GM23338 (cell line): ENCODE measurements at regions not wholly inside any gene's neighbourhood (a gene's known extent, or its start where the extent isn't known, plus 50 kb on each side); places are given as distances from the start of the nearest gene placed in this dataset.
A peak's percentile ranks its signal among the peaks of the same experiment; 100 is the strongest.

ENCODE experiments used
- ATAC-seq: fragments of 200-7000 bp; cut with Tn5 transposase; 3 replicates; pipeline ENCODE4 v1.9.1; 2020
- DNase-seq: peaks from one replicate; pipeline ENCODE4 v3.0.0-alpha.2; 2015; ENCODE audit warnings: low spot score
- H2AFZ ChIP-seq: fragments of 200-600 bp; sonication (generic); 2 replicates; pipeline ENCODE4 v1.8.0; 2016; ENCODE audit warnings: antibody characterized with exemption, mild to moderate bottlenecking, moderate library complexity
- H3F3A ChIP-seq: fragments of 200-600 bp; sonication (generic); replicated peaks from 2 replicates; pipeline ENCODE4 v1.8.0; 2017; ENCODE audit warnings: antibody characterized with exemption, mixed run types, low read depth
- H3K27ac ChIP-seq: fragments of 200-600 bp; sonication (generic); 2 replicates; pipeline ENCODE4 v1.6.1; 2016; ENCODE audit warnings: low read depth
- H3K27me3 ChIP-seq: fragments of 200-600 bp; sonication (generic); 2 replicates; pipeline ENCODE4 v1.8.0; 2016; ENCODE audit warnings: mild to moderate bottlenecking, mixed run types, moderate library complexity; ENCODE audit not compliant: insufficient read depth
- H3K36me3 ChIP-seq: fragments of 200-600 bp; sonication (generic); 2 replicates; pipeline ENCODE4 v1.8.0; 2016; ENCODE audit warnings: mild to moderate bottlenecking; ENCODE audit not compliant: insufficient read depth
- H3K4me1 ChIP-seq: fragments of 200-600 bp; sonication (generic); 2 replicates; pipeline ENCODE4 v1.8.0; 2016; ENCODE audit warnings: mild to moderate bottlenecking, moderate library complexity; ENCODE audit not compliant: insufficient read depth
- H3K4me2 ChIP-seq: fragments of 200-600 bp; sonication (generic); 2 replicates; pipeline ENCODE4 v1.7.1; 2017; ENCODE audit warnings: mixed run types
- H3K4me3 ChIP-seq: fragments of 200-600 bp; sonication (generic); 2 replicates; pipeline ENCODE4 v1.6.1; 2016; ENCODE audit warnings: mixed run types
- H3K79me2 ChIP-seq: fragments of 200-600 bp; sonication (generic); replicated peaks from 2 replicates; pipeline ENCODE4 v1.8.0; 2017; ENCODE audit warnings: mild to moderate bottlenecking; ENCODE audit not compliant: insufficient read depth
- H3K9me2 ChIP-seq: fragments of 200-600 bp; sonication (generic); 2 replicates; pipeline ENCODE4 v1.8.0; 2017; ENCODE audit not compliant: insufficient read depth
- H4K20me1 ChIP-seq: fragments of 200-600 bp; sonication (generic); replicated peaks from 2 replicates; pipeline ENCODE4 v1.8.0; 2017; ENCODE audit warnings: mild to moderate bottlenecking; ENCODE audit not compliant: insufficient read depth
- H3K27ac Mint-ChIP-seq: 2 replicates; pipeline ENCODE4 v1.8.0; 2020; ENCODE audit warnings: inconsistent platforms, mild to moderate bottlenecking, moderate library complexity, mixed read lengths
- H3K27me3 Mint-ChIP-seq: 3 replicates; pipeline ENCODE4 v1.8.0; 2022; ENCODE audit warnings: low read depth, mild to moderate bottlenecking, moderate library complexity, mixed read lengths, inconsistent platforms; ENCODE audit not compliant: insufficient read depth, poor library complexity
- H3K36me3 Mint-ChIP-seq: 3 replicates; pipeline ENCODE4 v1.8.0; 2021; ENCODE audit warnings: low read depth, mild to moderate bottlenecking, inconsistent platforms, moderate library complexity, mixed read lengths
- H3K4me1 Mint-ChIP-seq: 3 replicates; pipeline ENCODE4 v1.8.0; 2020; ENCODE audit warnings: mild to moderate bottlenecking, inconsistent platforms, mixed read lengths
- H3K4me3 Mint-ChIP-seq: 3 replicates; pipeline ENCODE4 v1.8.0; 2021; ENCODE audit warnings: moderate library complexity, mild to moderate bottlenecking, inconsistent platforms, mixed read lengths
- H3K9me3 Mint-ChIP-seq: 3 replicates; pipeline ENCODE4 v1.8.0; 2020; ENCODE audit warnings: moderate library complexity, mild to moderate bottlenecking, inconsistent platforms, mixed read lengths
- CREB1 ChIP-seq: fragments of 250-450 bp; sonication (Bioruptor Pico); IDR thresholded peaks from 2 replicates; pipeline ENCODE4 v1.5.0; 2020; ENCODE audit warnings: low read depth, mild to moderate bottlenecking, moderate library complexity
- EZH2 ChIP-seq: fragments of 200-600 bp; sonication (generic); IDR thresholded peaks from one replicate; pipeline ENCODE4 v1.8.0; 2017; ENCODE audit warnings: antibody characterized with exemption, mild to moderate bottlenecking, low read depth; ENCODE audit not compliant: unreplicated experiment
- EZH2phosphoT487 ChIP-seq: fragments of 200-600 bp; sonication (generic); IDR thresholded peaks from one replicate; pipeline ENCODE4 v1.8.1; 2018; ENCODE audit warnings: antibody characterized with exemption; ENCODE audit not compliant: unreplicated experiment
- JUNB ChIP-seq: IDR thresholded peaks from one replicate; pipeline ENCODE4 v1.6.1; 2016; ENCODE audit warnings: antibody characterized with exemption; ENCODE audit not compliant: unreplicated experiment
- NANOG ChIP-seq: IDR thresholded peaks from 2 replicates; pipeline ENCODE4 v1.6.1; 2016; ENCODE audit warnings: antibody characterized with exemption, borderline replicate concordance
- POLR2AphosphoS5 ChIP-seq: IDR thresholded peaks from 2 replicates; pipeline ENCODE4 v1.6.1; 2016; ENCODE audit warnings: antibody characterized with exemption, low read depth
- REST ChIP-seq: IDR thresholded peaks from one replicate; pipeline ENCODE4 v1.6.1; 2018; ENCODE audit warnings: antibody characterized with exemption; ENCODE audit not compliant: unreplicated experiment
- ZNF114 ChIP-seq: fragments of 250-450 bp; sonication (Bioruptor Pico); IDR thresholded peaks from 2 replicates; pipeline ENCODE4 v1.5.0; 2020; ENCODE audit warnings: mild to moderate bottlenecking, moderate library complexity
- ZNF331 ChIP-seq: fragments of 250-450 bp; sonication (Bioruptor Pico); IDR thresholded peaks from 2 replicates; pipeline ENCODE4 v1.5.0; 2020; ENCODE audit warnings: low read depth, mild to moderate bottlenecking, moderate library complexity
- TF ChIP-seq, protein P1 (sequence below): fragments of 250-450 bp; sonication (Bioruptor Pico); IDR thresholded peaks from 2 replicates; pipeline ENCODE4 v1.5.0; 2020; ENCODE audit warnings: mild to moderate bottlenecking, moderate library complexity

DNA sequence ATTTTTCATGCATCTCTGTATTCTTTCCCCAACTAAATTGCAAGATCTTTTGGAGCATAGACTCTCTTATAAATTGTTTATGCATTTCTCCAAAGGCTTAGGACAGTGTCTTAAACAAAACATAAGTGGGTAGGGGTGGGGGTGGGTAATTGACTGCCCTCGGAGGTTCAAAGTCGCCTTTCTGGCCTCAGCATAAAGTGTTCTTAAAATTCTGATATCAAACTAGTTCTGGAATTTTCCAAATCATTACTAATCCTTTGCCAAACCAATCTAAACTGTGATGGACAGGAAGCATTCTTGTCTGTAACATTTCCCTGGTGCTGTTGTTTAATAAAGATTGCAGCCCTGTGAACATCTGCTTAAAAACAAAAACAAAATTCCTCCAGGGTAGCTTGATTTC is 61.8 kb upstream of the FAT3 start:
- Histone ChIP-seq H3K4me1 (0 out of 2 replicates have a peak, but pooled peaks cover 2% of the 10 kb centered on the region), H3K36me3 (no peaks in the 10 kb centered on the region), H2AFZ (peak overlapping the region; percentile 82; the same call in 1 of the 2 replicates), H4K20me1 (no peaks in the 10 kb centered on the region), H3K27me3 (no peaks in the 10 kb centered on the region), H3K4me2 (no peak overlapping the region), H3K27ac (no peak overlapping the region), H3F3A (no peaks in the 10 kb centered on the region), H3K9me2 (no peaks in the 10 kb centered on the region), H3K4me3 (no peak overlapping the region), H3K79me2 (no peaks in the 10 kb centered on the region)
- H3K9me3 Mint-ChIP-seq: peaks cover 12% of the 10 kb centered on the region; the same call in 2 of the 3 replicates
- ATAC-seq: no peak
- H3K4me3 Mint-ChIP-seq: no peak overlapping the region
- no peak overlapping the region for H3K27ac Mint-ChIP-seq
- no peak for DNase-seq
- H3K27me3 Mint-ChIP-seq: peaks cover 2% of the 10 kb centered on the region
- peaks cover 3% of the 10 kb centered on the region for H3K4me1 Mint-ChIP-seq
- H3K36me3 Mint-ChIP-seq: peaks cover 8% of the 10 kb centered on the region; the same call in 2 of the 3 replicates
- TF ChIP-seq ZNF331 (CRISPR knock-in tag) (no peak), ZNF114 (CRISPR knock-in tag) (no peak), EZH2 (no peak), REST (no peak), JUNB (no peak), CREB1 (CRISPR knock-in tag) (no peak), NANOG (no peak), EZH2phosphoT487 (no peak), POLR2AphosphoS5 (no peak)
- TF ChIP-seq, protein P1, sequence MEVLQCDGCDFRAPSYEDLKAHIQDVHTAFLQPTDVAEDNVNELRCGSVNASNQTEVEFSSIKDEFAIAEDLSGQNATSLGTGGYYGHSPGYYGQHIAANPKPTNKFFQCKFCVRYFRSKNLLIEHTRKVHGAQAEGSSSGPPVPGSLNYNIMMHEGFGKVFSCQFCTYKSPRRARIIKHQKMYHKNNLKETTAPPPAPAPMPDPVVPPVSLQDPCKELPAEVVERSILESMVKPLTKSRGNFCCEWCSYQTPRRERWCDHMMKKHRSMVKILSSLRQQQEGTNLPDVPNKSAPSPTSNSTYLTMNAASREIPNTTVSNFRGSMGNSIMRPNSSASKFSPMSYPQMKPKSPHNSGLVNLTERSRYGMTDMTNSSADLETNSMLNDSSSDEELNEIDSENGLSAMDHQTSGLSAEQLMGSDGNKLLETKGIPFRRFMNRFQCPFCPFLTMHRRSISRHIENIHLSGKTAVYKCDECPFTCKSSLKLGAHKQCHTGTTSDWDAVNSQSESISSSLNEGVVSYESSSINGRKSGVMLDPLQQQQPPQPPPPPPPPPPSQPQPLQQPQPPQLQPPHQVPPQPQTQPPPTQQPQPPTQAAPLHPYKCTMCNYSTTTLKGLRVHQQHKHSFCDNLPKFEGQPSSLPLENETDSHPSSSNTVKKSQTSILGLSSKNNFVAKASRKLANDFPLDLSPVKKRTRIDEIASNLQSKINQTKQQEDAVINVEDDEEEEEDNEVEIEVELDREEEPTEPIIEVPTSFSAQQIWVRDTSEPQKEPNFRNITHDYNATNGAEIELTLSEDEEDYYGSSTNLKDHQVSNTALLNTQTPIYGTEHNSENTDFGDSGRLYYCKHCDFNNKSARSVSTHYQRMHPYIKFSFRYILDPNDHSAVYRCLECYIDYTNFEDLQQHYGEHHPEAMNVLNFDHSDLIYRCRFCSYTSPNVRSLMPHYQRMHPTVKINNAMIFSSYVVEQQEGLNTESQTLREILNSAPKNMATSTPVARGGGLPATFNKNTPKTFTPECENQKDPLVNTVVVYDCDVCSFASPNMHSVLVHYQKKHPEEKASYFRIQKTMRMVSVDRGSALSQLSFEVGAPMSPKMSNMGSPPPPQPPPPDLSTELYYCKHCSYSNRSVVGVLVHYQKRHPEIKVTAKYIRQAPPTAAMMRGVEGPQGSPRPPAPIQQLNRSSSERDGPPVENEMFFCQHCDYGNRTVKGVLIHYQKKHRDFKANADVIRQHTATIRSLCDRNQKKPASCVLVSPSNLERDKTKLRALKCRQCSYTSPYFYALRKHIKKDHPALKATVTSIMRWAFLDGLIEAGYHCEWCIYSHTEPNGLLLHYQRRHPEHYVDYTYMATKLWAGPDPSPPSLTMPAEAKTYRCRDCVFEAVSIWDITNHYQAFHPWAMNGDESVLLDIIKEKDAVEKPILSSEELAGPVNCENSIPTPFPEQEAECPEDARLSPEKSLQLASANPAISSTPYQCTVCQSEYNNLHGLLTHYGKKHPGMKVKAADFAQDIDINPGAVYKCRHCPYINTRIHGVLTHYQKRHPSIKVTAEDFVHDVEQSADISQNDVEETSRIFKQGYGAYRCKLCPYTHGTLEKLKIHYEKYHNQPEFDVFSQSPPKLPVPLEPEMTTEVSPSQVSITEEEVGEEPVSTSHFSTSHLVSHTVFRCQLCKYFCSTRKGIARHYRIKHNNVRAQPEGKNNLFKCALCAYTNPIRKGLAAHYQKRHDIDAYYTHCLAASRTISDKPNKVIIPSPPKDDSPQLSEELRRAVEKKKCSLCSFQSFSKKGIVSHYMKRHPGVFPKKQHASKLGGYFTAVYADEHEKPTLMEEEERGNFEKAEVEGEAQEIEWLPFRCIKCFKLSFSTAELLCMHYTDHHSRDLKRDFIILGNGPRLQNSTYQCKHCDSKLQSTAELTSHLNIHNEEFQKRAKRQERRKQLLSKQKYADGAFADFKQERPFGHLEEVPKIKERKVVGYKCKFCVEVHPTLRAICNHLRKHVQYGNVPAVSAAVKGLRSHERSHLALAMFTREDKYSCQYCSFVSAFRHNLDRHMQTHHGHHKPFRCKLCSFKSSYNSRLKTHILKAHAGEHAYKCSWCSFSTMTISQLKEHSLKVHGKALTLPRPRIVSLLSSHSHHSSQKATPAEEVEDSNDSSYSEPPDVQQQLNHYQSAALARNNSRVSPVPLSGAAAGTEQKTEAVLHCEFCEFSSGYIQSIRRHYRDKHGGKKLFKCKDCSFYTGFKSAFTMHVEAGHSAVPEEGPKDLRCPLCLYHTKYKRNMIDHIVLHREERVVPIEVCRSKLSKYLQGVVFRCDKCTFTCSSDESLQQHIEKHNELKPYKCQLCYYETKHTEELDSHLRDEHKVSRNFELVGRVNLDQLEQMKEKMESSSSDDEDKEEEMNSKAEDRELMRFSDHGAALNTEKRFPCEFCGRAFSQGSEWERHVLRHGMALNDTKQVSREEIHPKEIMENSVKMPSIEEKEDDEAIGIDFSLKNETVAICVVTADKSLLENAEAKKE (CRISPR knock-in tag): no peak
